Adrenal gland (tissue), 9 donors: ENCODE measurements at regions not wholly inside any gene's neighbourhood (a gene's known extent, or its start where the extent isn't known, plus 50 kb on each side); places are given as distances from the start of the nearest gene placed in this dataset.

Source experiments
- DNase-seq, 7 donors: peaks; one replicate each; pipeline ENCODE4 v3.0.0-alpha.2; 2019 to 2020
- H3K27ac ChIP-seq, 5 donors: fragments of 200-600 bp; sonication (generic) in 4 of 5; 1 replicate in 3 of 5; 2 replicates in 2 of 5; pipeline versions ENCODE4 v1.5.1 to v1.8.0; 2016 to 2020; ENCODE audit warnings: mild to moderate bottlenecking in 1 of 5
- H3K27me3 ChIP-seq: fragments of 200-600 bp; 2 replicates; pipeline ENCODE4 v1.8.0; 2021
- H3K36me3 ChIP-seq, 2 donors: fragments of 200-600 bp; replicated peaks in 1 of 2; 1 replicate in 1 of 2; 2 replicates in 1 of 2; pipeline versions ENCODE4 v1.5.1 to v1.8.0; 2018 to 2022
- H3K4me1 ChIP-seq, 2 donors: fragments of 200-600 bp; replicated peaks in 1 of 2; 1 replicate in 1 of 2; 2 replicates in 1 of 2; pipeline versions ENCODE4 v1.5.1 to v1.8.0; 2018 to 2021
- H3K4me3 ChIP-seq, 4 donors: fragments of 200-600 bp; sonication (generic) in 3 of 4; one replicate each; pipeline ENCODE4 v1.5.1; 2016 to 2018
- H3K9me3 ChIP-seq, 3 donors: fragments of 200-600 bp; sonication (generic) in 1 of 3; replicated peaks in 1 of 3; 1 replicate in 2 of 3; 2 replicates in 1 of 3; pipeline versions ENCODE4 v1.5.1 to v1.8.0; 2016 to 2021
- POLR2A ChIP-seq, 2 donors: fragments of 450-650 bp; IDR thresholded peaks; one replicate each; pipeline ENCODE4 v1.6.1; 2017; ENCODE audit warnings: antibody characterized with exemption in 2 of 2, mild to moderate bottlenecking in 2 of 2, moderate library complexity in 1 of 2
- WGBS, 4 donors: extraction: QIAGEN DNeasy Blood & Tissue Kit in 2 of 4; methylation state at CpG; one replicate each; pipeline versions ENCODE4 v1.1.5 to v1.1.7; 2013 to 2017; 5-methylcytosine and 5-hydroxymethylcytosine counted together
- intact Hi-C, 2 donors: fragments of 100-400 bp; cut with DNase I; formaldehyde crosslinking; loops; one replicate each; pipeline versions ENCODE4 v1.14.1 to v1.15.0; 2022 to 2023
- TF ChIP-seq, protein P1 (sequence below), 6 experiments: fragments of 450-650 bp in 4 of 6; fragments of 200-600 bp in 2 of 6; sonication (generic) in 1 of 6; IDR thresholded peaks; 1 replicate in 5 of 6; 2 replicates in 1 of 6; pipeline versions ENCODE4 v1.5.1 to v1.8.0; 2016 to 2021; ENCODE audit warnings: antibody characterized with exemption in 6 of 6, mild to moderate bottlenecking in 2 of 6, moderate library complexity in 1 of 6
- donor health status: healthy with polysubstance abuse.
- donor health status: Bipolar disorder and iron deficiency.
- donor health status: DM: yes; HTN: yes; CAD: no.
- donor health status: DM: no; HTN: no; CAD: no.
- donor health status: DM: no; HTN: no; CAD: no.

DNA sequence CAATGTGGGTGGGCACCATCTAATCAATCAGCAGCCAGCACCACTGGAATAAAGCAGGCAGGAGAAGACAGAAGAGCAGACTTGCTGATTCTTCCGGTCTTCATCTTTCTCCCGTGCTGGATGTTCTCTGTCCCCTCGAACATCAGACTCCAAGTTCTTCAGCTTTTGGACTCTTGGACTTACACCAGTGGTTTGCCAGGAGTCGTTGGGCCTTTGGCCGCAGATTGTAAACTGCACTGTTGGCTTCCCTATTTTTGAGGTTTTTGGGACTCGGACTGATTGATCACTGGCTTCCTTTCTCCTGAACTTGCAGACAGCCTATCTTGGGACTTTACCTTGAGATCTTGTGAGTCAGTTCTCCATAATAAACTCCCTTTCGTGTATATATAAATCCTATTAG lies 292.8 kb downstream of the BCHE start:
- Histone ChIP-seq H3K4me1 (no peaks in the 10 kb centered on the region), H3K4me3 (no peak overlapping the region), H3K36me3 (no peaks in the 10 kb centered on the region), H3K27me3 (no peaks in the 10 kb centered on the region), H3K27ac (no peak overlapping the region), H3K9me3 (no peaks in the 10 kb centered on the region)
- no peak for TF ChIP-seq POLR2A (IDR thresholded peaks at IDR 0.05)
- TF ChIP-seq, protein P1, sequence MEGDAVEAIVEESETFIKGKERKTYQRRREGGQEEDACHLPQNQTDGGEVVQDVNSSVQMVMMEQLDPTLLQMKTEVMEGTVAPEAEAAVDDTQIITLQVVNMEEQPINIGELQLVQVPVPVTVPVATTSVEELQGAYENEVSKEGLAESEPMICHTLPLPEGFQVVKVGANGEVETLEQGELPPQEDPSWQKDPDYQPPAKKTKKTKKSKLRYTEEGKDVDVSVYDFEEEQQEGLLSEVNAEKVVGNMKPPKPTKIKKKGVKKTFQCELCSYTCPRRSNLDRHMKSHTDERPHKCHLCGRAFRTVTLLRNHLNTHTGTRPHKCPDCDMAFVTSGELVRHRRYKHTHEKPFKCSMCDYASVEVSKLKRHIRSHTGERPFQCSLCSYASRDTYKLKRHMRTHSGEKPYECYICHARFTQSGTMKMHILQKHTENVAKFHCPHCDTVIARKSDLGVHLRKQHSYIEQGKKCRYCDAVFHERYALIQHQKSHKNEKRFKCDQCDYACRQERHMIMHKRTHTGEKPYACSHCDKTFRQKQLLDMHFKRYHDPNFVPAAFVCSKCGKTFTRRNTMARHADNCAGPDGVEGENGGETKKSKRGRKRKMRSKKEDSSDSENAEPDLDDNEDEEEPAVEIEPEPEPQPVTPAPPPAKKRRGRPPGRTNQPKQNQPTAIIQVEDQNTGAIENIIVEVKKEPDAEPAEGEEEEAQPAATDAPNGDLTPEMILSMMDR (IDR thresholded peaks at IDR 0.05), result no peak
- intact Hi-C loops, result no loop called here
- 76 to 85% (median 79%) methylated on average over 7 of the region's 7 CpGs for WGBS, 4 donors
- DNase-seq, result no peak

- WGBS, 4 donors, result 59 to 72% (median 67%) methylated on average over 2 of the region's 2 CpGs
Observed at GRCh38 chr3:165538166-165538565, 299.1 kb downstream of the BCHE start.

DNA sequence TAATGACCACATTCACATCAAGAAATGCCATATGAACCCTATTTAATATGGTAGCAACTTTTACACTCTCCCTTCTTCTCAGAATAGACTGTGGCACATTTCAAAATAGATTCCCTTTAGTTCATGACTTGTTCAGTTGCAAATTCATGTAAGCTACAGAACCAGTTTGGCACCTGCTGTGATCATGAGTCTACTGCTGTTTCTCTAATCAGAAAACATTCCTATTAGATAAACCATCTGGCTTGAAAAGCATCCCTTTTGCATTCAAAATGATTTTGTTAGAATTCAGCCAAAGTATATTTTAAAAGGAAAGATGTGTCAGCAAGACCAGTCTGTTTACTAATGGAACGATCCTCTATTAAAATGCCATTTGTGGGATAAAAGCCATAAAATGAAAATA lies 304.4 kb downstream of the BCHE start:
- no peaks in the 10 kb centered on the region for H3K4me1 ChIP-seq
- intact Hi-C loops, result no loop called here
- no peaks in the 10 kb centered on the region for H3K9me3 ChIP-seq
- no peak overlapping the region for H3K27ac ChIP-seq
- no peaks in the 10 kb centered on the region for H3K36me3 ChIP-seq
- 79 to 88% (median 84%) methylated on average over 1 of the region's 1 CpG for WGBS, 4 donors
- H3K27me3 ChIP-seq, result no peaks in the 10 kb centered on the region
- H3K4me3 ChIP-seq, result no peak overlapping the region
- TF ChIP-seq, protein P1 (IDR thresholded peaks at IDR 0.05), result no peak
- no peak for TF ChIP-seq POLR2A (IDR thresholded peaks at IDR 0.05)
- no peak for DNase-seq

More at GRCh38 chr3:165538166-165538565, 299.1 kb downstream of the BCHE start:
- Histone ChIP-seq H3K27me3 (no peaks in the 10 kb centered on the region), H3K36me3 (no peaks in the 10 kb centered on the region), H3K4me1 (no peaks in the 10 kb centered on the region), H3K27ac (no peak overlapping the region), H3K4me3 (no peak overlapping the region), H3K9me3 (no peaks in the 10 kb centered on the region)
- intact Hi-C loops, result no loop called here
- TF ChIP-seq POLR2A (IDR thresholded peaks at IDR 0.05), result no peak
- TF ChIP-seq, protein P1 (IDR thresholded peaks at IDR 0.05), result no peak
- no peak for DNase-seq

DNA sequence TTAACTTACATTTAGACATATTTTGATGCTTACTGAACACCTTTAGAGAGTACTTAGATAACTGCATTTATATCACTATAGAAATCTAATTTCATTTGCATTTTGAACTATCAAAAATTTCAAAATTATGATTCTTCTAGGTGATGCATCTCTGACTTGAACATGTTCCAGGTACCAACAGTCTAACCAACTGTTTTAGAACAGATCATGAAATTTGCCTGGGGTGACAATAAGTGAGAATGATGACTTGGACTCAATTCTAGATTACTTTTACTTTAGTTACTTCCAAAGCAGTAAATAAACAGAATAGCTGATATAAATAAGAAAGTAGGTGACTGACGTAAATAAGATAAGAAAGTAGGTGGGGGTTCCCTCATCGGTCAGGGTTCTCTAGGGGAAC lies 307.8 kb downstream of the BCHE start:
- H3K36me3 ChIP-seq, result no peaks in the 10 kb centered on the region
- no peaks in the 10 kb centered on the region for H3K4me1 ChIP-seq
- DNase-seq, result no peak
- no peaks in the 10 kb centered on the region for H3K9me3 ChIP-seq
- no peak overlapping the region for H3K27ac ChIP-seq
- intact Hi-C loops, result no loop called here
- TF ChIP-seq, protein P1 (IDR thresholded peaks at IDR 0.05), result no peak
- TF ChIP-seq POLR2A (IDR thresholded peaks at IDR 0.05), result no peak
- 68 to 85% (median 83%) methylated on average over 2 of the region's 2 CpGs for WGBS, 4 donors
- H3K27me3 ChIP-seq, result no peaks in the 10 kb centered on the region
- no peak overlapping the region for H3K4me3 ChIP-seq
